Mammary epithelial cell (primary cell): ENCODE measurements at regions not wholly inside any gene's neighbourhood (a gene's known extent, or its start where the extent isn't known, plus 50 kb on each side); places are given as distances from the start of the nearest gene placed in this dataset.

Experiments used
- EZH2 ChIP-seq: IDR thresholded peaks from 2 replicates; pipeline ENCODE4 v1.6.1; 2012; ENCODE audit warnings: low read length, inconsistent platforms, borderline replicate concordance
- TF ChIP-seq, protein P1 (sequence below), 2 donors: IDR thresholded peaks in 1 of 2; conservative IDR thresholded peaks in 1 of 2; 2 replicates each; pipeline ENCODE4 v1.5.1; 2011 to 2012; ENCODE audit warnings: inconsistent platforms in 2 of 2, low read length in 2 of 2, mild to moderate bottlenecking in 2 of 2, control low read depth in 1 of 2, low read depth in 1 of 2; ENCODE audit not compliant: insufficient read depth in 1 of 2; ENCODE audit errors: extremely low read depth in 1 of 2

DNA sequence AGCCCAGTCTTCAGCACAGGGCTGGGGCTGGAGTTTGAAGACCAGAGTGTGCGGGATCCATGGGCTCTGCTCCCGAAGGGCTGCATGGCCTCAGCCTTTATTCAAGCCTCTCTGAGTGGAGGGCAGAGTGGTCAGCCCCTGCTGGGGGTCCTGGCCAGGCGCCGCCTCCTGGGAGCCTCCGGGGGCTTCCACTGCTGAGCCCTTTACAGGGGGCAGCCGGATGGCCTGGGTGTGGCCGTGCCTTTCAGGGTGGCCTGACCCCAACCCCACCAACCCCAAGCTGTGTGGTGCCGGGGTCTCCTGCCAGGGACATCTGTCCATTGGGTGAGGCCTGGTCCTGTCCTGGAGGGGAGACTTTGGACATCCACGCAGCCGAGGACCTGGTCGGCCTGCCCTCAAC lies 76.0 kb upstream of the SLCO4A1 start:
- TF ChIP-seq, protein P1, sequence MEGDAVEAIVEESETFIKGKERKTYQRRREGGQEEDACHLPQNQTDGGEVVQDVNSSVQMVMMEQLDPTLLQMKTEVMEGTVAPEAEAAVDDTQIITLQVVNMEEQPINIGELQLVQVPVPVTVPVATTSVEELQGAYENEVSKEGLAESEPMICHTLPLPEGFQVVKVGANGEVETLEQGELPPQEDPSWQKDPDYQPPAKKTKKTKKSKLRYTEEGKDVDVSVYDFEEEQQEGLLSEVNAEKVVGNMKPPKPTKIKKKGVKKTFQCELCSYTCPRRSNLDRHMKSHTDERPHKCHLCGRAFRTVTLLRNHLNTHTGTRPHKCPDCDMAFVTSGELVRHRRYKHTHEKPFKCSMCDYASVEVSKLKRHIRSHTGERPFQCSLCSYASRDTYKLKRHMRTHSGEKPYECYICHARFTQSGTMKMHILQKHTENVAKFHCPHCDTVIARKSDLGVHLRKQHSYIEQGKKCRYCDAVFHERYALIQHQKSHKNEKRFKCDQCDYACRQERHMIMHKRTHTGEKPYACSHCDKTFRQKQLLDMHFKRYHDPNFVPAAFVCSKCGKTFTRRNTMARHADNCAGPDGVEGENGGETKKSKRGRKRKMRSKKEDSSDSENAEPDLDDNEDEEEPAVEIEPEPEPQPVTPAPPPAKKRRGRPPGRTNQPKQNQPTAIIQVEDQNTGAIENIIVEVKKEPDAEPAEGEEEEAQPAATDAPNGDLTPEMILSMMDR (conservative IDR thresholded peaks at IDR 0.05 in 1 of 2, IDR thresholded peaks at IDR 0.05 in 1 of 2; ENCODE audit: extremely low read depth in 1 of 2, insufficient read depth in 1 of 2, low read depth in 1 of 2, low read length in 2 of 2), result no peak
- TF ChIP-seq EZH2, result no peak
